ENCODE measurements at regions not wholly inside any gene's neighbourhood (a gene's known extent, or its start where the extent isn't known, plus 50 kb on each side); places are given as distances from the start of the nearest gene placed in this dataset.

DNA sequence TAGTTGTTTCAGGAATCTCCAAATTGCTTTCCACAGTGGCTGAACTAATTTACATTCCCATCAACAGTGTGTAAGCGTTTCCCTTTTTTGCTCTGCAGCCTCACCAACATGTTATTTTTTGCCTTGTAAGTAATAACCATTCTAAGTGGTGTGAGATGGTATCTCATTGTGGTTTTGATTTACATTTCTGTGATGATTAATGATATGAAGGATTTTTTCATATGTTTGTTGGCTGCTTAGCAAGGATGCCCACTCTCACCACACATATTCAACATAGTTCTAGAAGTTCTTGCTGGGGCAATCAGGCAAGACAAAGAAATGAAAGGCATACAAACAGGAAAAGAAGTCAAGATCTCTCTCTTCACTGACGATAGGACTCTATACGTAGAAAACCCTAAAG is 472.4 kb downstream of the ZNF674 start (continued):
- TF ChIP-seq ZNF280C (tag by site-specific recombination; IDR thresholded peaks at IDR 0.05) = no peak
- TF ChIP-seq ZNF776 (tag by site-specific recombination; IDR thresholded peaks at IDR 0.05; ENCODE audit: borderline replicate concordance) = no peak
- no peak for TF ChIP-seq ZNF157 (tag by site-specific recombination; IDR thresholded peaks at IDR 0.05)
- no peak for TF ChIP-seq KLF8 (tag by site-specific recombination; IDR thresholded peaks at IDR 0.05)
- no peak for TF ChIP-seq ZNF654 (tag by site-specific recombination; IDR thresholded peaks at IDR 0.05; ENCODE audit: low read depth)
- TF ChIP-seq KLF9 (tag by site-specific recombination; IDR thresholded peaks at IDR 0.05; ENCODE audit: low read depth) = no peak
- no peak for TF ChIP-seq ZNF311 (tag by site-specific recombination; IDR thresholded peaks at IDR 0.05; ENCODE audit: borderline replicate concordance)
- TF ChIP-seq, protein P1, sequence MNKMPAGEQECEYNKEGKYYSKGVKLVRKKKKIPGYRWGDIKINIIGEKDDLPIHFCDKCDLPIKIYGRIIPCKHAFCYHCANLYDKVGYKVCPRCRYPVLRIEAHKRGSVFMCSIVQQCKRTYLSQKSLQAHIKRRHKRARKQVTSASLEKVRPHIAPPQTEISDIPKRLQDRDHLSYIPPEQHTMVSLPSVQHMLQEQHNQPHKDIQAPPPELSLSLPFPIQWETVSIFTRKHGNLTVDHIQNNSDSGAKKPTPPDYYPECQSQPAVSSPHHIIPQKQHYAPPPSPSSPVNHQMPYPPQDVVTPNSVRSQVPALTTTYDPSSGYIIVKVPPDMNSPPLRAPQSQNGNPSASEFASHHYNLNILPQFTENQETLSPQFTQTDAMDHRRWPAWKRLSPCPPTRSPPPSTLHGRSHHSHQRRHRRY (tag by site-specific recombination; IDR thresholded peaks at IDR 0.05) = no peak
- no peak for TF ChIP-seq ZNF426 (tag by site-specific recombination; IDR thresholded peaks at IDR 0.05)
- TF ChIP-seq ZNF223 (tag by site-specific recombination; IDR thresholded peaks at IDR 0.05) = no peak
- no peak for TF ChIP-seq PRDM1 (tag by site-specific recombination; IDR thresholded peaks at IDR 0.05)
- TF ChIP-seq ZNF341 (tag by site-specific recombination; IDR thresholded peaks at IDR 0.05; ENCODE audit: low read depth) = no peak

DNA sequence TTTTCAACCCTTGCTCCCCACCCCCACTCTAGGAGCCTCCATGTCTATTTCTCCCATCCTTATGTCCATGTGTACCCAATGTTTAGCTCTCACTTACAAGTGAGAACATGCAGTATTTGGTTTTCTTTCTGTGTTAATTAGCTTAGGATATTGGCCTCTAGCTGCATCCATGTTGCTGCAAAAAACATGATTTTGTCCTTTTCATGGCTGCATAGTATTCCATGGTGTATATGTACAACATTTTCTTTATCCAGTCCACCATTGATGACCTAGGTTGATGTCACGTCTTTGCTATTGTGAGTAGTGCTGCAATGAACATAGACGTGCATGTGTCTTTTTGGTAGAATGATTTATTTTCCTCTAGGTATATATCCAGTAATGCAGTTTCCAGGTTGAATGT is 472.8 kb downstream of the ZNF674 start:
- H3K9me3 ChIP-seq (ENCODE audit: control insufficient read depth, insufficient read depth, low read depth, low read length) = no peaks in the 10 kb centered on the region
- no peaks in the 10 kb centered on the region for H3K36me3 ChIP-seq (ENCODE audit: control insufficient read depth in 2 of 2, insufficient read depth in 1 of 2, low read length in 2 of 2)
- TF ChIP-seq ZNF146 (tag by site-specific recombination; IDR thresholded peaks at IDR 0.05) (peak; percentile 91), ZNF501 (tag by site-specific recombination; IDR thresholded peaks at IDR 0.05) (no peak)
- ChIA-PET CTCF (no interaction called here), POLR2A (no interaction called here)
- H3K27ac ChIP-seq (ENCODE audit: extremely low read depth, low read depth, low read length) = no peak overlapping the region
- no peak overlapping the region for H3K4me3 ChIP-seq (ENCODE audit: low read depth, low read length)
- no peaks in the 10 kb centered on the region for H3K4me1 ChIP-seq (ENCODE audit: control insufficient read depth, insufficient read depth, low read length)

- Histone ChIP-seq H3K4me3 (ENCODE audit: low read depth, low read length) (no peak overlapping the region), H3K36me3 (ENCODE audit: control insufficient read depth in 2 of 2, insufficient read depth in 1 of 2, low read length in 2 of 2) (no peaks in the 10 kb centered on the region), H3K9me3 (ENCODE audit: control insufficient read depth, insufficient read depth, low read depth, low read length) (no peaks in the 10 kb centered on the region), H3K27ac (ENCODE audit: extremely low read depth, low read depth, low read length) (no peak overlapping the region), H3K4me1 (ENCODE audit: control insufficient read depth, insufficient read depth, low read length) (no peaks in the 10 kb centered on the region)
- ChIA-PET POLR2A (no interaction called here), CTCF (no interaction called here)
- TF ChIP-seq ZFP41 (tag by site-specific recombination; IDR thresholded peaks at IDR 0.05; ENCODE audit: borderline replicate concordance) = no peak
- no peak for TF ChIP-seq ZNF510 (tag by site-specific recombination; IDR thresholded peaks at IDR 0.05; ENCODE audit: insufficient replicate concordance)
- no peak for TF ChIP-seq OVOL3 (tag by site-specific recombination; IDR thresholded peaks at IDR 0.05)
- TF ChIP-seq ZNF133 (tag by site-specific recombination; IDR thresholded peaks at IDR 0.05) = no peak
- TF ChIP-seq ZNF416 (tag by site-specific recombination; IDR thresholded peaks at IDR 0.05) = no peak
- no peak for TF ChIP-seq HOXA7 (CRISPR knock-in tag; IDR thresholded peaks at IDR 0.05; ENCODE audit: borderline replicate concordance)
- no peak for TF ChIP-seq MYNN (tag by site-specific recombination; IDR thresholded peaks at IDR 0.05; ENCODE audit: borderline replicate concordance)
- TF ChIP-seq ZNF121 (tag by site-specific recombination; IDR thresholded peaks at IDR 0.05) = no peak
- TF ChIP-seq ZNF629 (tag by site-specific recombination; IDR thresholded peaks at IDR 0.05) = no peak
- TF ChIP-seq ZFP69B (tag by site-specific recombination; IDR thresholded peaks at IDR 0.05) = no peak
- no peak for TF ChIP-seq ZNF677 (tag by site-specific recombination; IDR thresholded peaks at IDR 0.05)
- no peak for TF ChIP-seq ZNF335 (tag by site-specific recombination; conservative IDR thresholded peaks at IDR 0.05)
- no peak for TF ChIP-seq PRDM1 (tag by site-specific recombination; IDR thresholded peaks at IDR 0.05)
- TF ChIP-seq ZNF174 (tag by site-specific recombination; IDR thresholded peaks at IDR 0.05) = no peak
- TF ChIP-seq MZF1 (tag by site-specific recombination; IDR thresholded peaks at IDR 0.05; ENCODE audit: borderline replicate concordance) = no peak
- TF ChIP-seq, protein P2, sequence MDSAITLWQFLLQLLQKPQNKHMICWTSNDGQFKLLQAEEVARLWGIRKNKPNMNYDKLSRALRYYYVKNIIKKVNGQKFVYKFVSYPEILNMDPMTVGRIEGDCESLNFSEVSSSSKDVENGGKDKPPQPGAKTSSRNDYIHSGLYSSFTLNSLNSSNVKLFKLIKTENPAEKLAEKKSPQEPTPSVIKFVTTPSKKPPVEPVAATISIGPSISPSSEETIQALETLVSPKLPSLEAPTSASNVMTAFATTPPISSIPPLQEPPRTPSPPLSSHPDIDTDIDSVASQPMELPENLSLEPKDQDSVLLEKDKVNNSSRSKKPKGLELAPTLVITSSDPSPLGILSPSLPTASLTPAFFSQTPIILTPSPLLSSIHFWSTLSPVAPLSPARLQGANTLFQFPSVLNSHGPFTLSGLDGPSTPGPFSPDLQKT (IDR thresholded peaks at IDR 0.05; ENCODE audit: borderline replicate concordance, low read depth, low read length) = no peak
- TF ChIP-seq ZSCAN4 (tag by site-specific recombination; IDR thresholded peaks at IDR 0.05) = no peak
These were observed 474.8 kb downstream of the ZNF674 start for GRCh38 chrX:46070421-46070820.

Data from HEK293 (cell line).